ENCODE measurements at regions not wholly inside any gene's neighbourhood (a gene's known extent, or its start where the extent isn't known, plus 50 kb on each side); places are given as distances from the start of the nearest gene placed in this dataset.
"Not testable (repeated sequence)": the region's sequence is repeated elsewhere in the genome, so short reads cannot be mapped to it uniquely, and the experiment has no call there.

DNA sequence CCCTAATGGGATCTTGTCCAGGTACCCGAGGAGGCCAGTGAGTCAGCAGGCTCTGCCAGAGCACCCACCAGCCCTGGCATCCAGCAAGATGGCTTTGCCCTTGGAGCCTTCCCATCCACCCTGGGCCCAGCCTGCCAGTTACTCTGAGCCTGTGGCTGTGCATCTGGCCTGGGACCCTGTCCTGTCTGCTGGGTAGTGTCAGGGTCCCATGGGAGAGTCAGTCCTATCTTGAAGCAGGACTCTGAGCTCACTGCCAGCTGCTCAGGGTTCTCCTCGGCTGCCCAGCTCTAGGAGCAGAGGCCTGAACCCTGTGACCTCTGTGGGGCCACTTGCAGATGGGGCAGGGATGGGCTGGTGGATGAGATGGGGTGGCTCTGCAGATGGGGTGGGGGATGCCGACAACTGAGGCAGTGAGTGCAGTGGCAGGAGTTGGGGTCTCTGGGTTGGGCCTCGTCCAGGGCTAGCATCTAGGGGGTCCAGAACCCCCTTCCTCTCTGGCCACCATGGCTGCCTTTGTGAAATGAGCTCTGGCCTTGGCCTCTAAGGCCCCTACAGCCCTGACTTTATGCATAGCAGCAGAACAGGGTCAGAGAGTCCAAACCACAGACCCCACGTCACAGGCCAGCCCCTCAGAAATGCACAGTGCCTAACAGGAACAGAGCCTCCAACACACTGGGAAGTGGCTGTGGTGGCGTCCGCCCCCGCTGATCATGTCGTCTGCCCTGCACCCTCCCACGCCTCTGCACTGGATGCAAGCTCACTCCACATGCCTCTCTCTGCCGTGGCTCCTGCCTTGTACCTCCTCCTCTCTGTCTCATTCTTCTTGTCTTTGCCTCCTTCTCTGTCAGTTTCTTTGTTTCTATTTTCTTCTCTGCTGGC, 88.1 kb upstream of the RET start:
- no peak for DNase-seq

GRCh38 chr10:42989481-42989921, 87.4 kb upstream of the RET start:
- no peak for DNase-seq

DNA sequence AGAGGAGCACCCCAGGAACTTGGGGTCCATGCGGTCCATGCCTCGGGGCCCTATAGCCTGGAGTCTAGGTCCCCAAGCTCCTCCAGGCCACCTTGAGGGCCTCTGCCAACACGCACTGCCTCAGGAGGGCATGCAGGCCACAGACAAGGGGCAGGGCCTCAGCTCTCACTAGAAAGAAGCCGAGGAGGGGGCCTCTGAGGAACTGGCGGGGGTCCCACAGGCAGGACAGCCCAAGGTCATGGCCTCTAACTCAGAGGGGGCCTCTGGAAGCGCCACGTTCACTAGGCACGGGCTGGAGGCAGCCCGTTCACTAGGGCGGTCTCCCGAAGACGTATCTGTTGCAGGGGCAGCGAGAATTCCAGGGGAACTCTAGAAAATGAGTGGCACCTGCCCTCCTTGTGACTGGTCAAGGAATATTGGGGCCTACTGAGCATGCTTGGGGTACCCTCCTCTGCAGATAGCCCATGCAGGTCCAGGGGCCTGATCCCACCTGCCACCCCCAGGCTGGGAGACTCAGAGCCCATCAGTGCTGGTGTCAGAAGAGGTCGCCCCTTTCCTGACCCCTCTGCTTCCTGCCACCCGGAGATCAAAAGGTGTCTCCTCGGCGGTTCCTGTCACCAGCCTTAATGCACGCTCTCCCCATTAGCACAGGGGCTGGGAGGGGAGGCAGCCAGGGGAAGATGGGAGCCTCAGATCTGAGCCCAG, 86.7 kb upstream of the RET start:
- no peak for DNase-seq

DNA sequence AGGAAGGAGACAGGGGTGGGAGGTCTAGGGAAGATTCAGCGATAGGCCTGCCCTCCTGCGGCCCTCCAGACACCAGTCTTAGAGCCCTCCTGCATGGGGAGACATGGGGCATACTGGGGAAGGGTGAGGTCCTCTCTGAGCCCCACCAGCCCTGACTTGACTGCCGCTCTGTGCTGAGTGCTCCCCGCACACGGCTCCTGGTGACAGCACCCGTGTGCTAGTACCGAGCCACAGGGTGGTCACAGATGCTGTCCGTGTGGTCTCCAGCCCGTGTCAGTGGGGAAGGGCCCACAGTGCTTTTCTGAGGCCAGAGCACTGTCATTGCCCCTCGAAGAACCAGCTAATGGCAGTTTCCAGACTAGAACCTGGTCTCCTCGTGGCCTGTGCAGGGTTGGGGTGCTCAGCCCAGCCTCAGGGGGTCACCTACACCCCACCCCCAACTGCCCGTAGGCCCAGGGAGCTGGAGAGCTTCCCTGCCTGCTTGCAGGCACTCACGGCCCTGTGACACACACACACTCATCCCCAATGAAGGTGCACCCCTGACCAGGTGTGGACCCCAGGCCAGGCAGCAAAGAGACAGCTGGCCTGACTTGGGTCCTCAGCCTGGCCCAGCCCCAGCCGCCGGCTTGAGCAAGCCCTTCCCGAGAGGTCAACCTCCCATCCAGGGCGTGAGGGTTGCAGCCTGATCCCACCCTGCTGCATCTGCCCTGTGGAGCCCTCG, 86.0 kb upstream of the RET start:
- DNase-seq = no peak

DNA sequence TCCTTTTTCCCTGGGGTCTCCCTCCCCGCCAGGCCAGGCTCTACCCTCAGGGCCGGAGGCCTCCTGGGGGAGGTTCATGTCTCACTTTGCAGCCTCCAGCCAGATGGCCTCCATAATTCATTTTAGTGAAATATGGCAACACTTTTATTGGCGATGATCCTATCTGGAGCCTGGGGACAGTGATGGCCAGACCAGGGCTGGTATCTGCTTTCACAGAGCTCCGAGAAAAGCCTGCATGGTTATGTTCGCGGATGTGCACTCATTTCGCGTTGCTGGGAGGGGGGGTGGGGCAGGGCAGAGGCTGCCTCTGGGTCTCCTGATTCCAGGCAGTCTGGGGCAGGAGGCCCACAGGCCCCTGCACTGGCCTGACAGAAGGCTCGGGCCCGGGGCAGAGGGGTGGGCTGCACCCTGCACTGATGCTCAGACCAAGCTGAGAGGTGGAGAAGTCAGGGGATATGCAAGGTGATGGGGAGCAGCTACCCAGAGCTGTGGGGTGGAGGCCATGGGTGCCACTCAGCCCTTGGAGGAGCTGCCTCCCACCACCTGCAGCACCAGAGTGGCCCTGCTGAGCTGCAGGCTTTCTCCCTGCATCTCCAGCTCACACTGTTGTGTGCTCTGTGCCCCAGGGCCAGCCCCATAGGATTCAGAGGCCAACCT, 85.3 kb upstream of the RET start:
- no peak for DNase-seq

DNA sequence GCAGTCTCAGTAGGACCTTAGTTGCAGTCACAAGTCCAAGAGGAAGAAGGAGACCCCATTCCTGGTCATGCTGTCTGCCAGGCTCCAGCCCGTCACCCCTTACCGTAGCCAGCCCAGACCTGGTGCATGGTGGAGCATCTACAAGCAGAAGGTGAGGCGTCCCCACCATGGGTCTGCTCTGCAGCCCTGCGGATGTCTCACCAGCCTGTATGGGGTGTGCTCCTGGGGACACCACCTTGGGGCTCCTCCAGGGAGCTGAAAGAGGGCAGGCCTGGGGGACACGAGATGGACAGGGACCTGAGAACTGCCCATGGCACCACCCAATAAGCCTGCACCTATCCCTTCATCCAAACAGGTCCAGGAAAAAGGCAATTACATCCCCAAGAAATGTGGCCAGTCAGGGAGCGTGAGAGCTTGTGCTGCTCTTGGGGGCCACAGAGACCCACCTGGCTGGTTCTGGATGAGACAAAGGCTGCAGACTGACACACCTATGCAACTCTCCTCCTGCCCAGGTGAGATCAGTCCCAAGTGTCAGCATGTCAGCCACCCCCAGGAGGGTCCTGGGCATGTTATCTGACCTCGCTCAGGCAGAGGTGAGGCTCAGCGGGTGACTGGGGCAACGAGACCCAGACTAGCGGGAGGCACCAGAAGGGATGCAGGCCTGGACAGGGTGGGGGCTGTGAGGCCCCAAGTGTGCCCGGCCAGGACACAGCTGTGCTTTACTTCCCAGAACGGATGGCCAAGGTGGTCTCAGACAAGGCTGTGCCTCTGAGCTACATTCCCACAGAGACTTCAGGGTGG, 84.5 kb upstream of the RET start:
- no peak for DNase-seq

DNA sequence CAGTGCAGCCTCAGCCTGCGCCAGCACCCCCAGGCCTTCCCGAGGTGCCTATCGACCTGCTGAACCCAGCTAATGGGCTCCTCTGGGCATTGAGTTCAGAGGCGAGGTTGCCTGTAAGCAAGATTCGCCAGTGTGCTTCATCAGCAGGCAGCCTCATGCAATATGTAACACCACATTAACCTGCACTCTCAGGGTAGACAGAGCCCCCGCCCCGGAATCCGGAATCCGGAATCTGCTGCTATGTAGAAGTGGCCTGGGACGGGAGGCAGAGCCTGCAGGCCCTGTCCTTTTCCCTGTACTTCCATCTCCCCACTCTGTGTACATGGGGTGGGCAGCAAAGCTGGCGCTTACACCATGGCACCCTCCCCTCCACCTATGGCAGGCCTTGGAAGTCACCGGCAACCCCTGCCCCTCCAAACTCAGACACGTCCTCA, 83.9 kb upstream of the RET start:
- no peak for DNase-seq

DNA sequence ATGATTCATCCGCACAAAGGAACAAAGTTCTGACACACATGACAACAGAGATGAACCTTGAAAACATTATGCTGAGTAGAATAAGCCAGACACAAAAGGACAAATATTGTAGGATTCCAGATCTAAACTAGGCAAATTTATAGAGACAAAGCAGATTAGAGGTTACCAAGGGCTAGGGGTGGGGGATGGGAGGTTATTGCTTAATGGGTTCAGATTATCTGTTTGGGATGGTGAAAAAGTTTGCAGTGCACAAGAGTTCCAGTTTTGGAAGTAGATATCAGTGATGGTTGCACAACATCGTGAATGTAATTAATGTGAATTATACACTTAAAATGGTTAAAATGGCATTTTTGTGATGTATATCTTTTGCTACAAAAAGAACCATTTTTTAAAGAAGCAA, 82.0 kb upstream of the RET start:
- DNase-seq = not testable (repeated sequence)

GRCh38 chr10:42995537-42995936, 81.3 kb upstream of the RET start:
- no peak for DNase-seq

- no peak for DNase-seq
Observed at GRCh38 chr10:42996588-42996987, 80.3 kb upstream of the RET start.

- no peak for DNase-seq
Observed at GRCh38 chr10:42997151-42997848, 79.6 kb upstream of the RET start.

DNA sequence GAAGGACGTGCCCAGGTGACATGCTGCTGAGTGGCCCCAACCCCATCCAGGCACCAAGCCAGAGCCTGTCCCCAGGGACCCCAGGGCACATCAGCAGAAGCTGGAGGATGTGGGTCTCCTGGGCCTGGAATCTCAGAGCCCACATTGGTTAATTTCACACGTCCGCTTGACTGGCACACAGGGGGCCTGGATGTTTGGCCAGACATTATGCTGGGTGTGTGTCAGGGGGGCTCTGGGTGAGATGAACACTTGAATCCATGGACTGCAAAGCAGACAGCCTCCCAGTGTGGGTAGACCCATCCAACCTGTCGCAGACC, 79.1 kb upstream of the RET start:
- no peak for DNase-seq

- DNase-seq = no peak
Observed at GRCh38 chr10:42998481-42999384, 78.1 kb upstream of the RET start.

- no peak for DNase-seq
Observed at GRCh38 chr10:42999385-43000020, 77.4 kb upstream of the RET start.

GRCh38 chr10:43000021-43000411, 76.9 kb upstream of the RET start:
- DNase-seq = no peak

- no peak for DNase-seq
Observed at GRCh38 chr10:43000651-43001426, 76.0 kb upstream of the RET start.

- DNase-seq = no peak
Observed at GRCh38 chr10:43001427-43001795, 75.5 kb upstream of the RET start.

DNA sequence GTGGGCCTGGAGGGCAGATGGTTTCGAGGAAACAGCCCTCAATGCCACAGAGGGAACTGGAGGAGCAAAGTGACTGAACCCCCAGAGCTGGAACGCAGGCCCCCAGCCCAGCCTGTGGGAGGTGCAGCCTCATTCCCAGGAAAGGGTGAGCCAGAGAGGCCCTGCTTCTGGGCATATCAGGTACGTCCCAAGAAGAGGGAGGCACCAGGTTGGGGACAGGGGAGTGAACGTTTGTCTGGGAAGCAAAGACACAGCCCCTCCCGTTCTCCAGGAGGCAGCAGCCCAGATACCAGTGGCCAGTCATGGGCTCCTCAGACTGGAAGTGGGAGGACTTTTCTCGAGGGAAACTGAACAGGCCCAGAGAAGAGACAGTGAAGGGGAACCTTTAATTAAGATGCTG, 74.3 kb upstream of the RET start:
- no peak for DNase-seq

- DNase-seq = no peak
Observed at GRCh38 chr10:43006490-43006889, 70.4 kb upstream of the RET start.

Data from NCI-H2171 treated with DMSO at 0.1 percent for 48 hours (cell line).